ENCODE measurements at regions not wholly inside any gene's neighbourhood (a gene's known extent, or its start where the extent isn't known, plus 50 kb on each side); places are given as distances from the start of the nearest gene placed in this dataset.

DNA sequence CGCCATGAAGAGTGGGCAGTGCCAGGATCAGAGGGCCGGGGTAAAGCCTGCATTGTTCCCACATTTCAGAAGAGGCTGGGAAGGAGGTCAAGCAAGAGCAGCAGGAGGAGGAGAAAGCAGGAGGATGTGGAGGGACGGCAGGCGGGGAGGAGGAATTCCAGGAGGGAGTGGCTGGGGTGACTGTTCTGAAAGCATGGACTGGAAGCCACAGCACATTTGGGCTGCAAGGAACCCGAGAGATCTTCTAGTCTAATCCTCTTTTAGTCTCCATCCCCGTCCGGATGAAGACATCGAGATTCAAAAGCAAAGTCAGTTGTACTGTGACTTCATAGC is 76.9 kb downstream of the FAM50B start:
- Histone ChIP-seq H3K4me3 (no peak overlapping the region), H3K27ac (no peak overlapping the region), H3K4me1 (replicated peaks in 1 of 2) (no peaks in the 10 kb centered on the region)
- 17 to 95% (median 88%) methylated on average over 2 to 4 of the region's 8 CpGs; no CpG with 5 or more reads in 3 of the 10 experiments for WGBS, 10 experiments
- in situ Hi-C loops (cut with MboI; ENCODE audit: low pct_unique_long_range_greater_than_20kb in 2 of 9, low sequenced_read_pairs in 9 of 9, unreplicated experiment in 9 of 9), result no loop called here
- peak in 3 of 8 experiments; percentile 81 to 85 (median 84) for ATAC-seq (replicated peaks in 6 of 8)

- no peak overlapping the region for H3K4me3 ChIP-seq
- WGBS, 10 experiments, result 17 to 100% (median 58%) methylated on average over 1 to 5 of the region's 5 CpGs; no CpG with 5 or more reads in 5 of the 10 experiments
- no peak for ATAC-seq (replicated peaks in 6 of 8)
- no peaks in the 10 kb centered on the region for H3K4me1 ChIP-seq (replicated peaks in 1 of 2)
- in situ Hi-C loops (cut with MboI; ENCODE audit: low pct_unique_long_range_greater_than_20kb in 2 of 9, low sequenced_read_pairs in 9 of 9, unreplicated experiment in 9 of 9), result no loop called here
- H3K27ac ChIP-seq, result no peak overlapping the region
Measured at GRCh38 chr6:3928111-3928510, 78.9 kb downstream of the FAM50B start.

GRCh38 chr6:3929281-3929798 is 80.2 kb downstream of the FAM50B start:
- H3K4me1 ChIP-seq (replicated peaks in 1 of 2), result no peaks in the 10 kb centered on the region
- no peak overlapping the region for H3K27ac ChIP-seq
- in situ Hi-C loops (cut with MboI; ENCODE audit: low pct_unique_long_range_greater_than_20kb in 2 of 9, low sequenced_read_pairs in 9 of 9, unreplicated experiment in 9 of 9), result no loop called here
- 8 to 100% (median 84%) methylated on average over 1 to 2 of the region's 6 CpGs; no CpG with 5 or more reads in 4 of the 10 experiments for WGBS, 10 experiments
- H3K4me3 ChIP-seq, result no peak overlapping the region
- no peak for ATAC-seq (replicated peaks in 6 of 8)

- WGBS, 10 experiments, result 61 to 100% (median 80%) methylated on average over 1 to 2 of the region's 2 CpGs; no CpG with 5 or more reads in 1 of the 10 experiments
- ATAC-seq (replicated peaks in 6 of 8), result no peak
- in situ Hi-C loops (cut with MboI; ENCODE audit: low pct_unique_long_range_greater_than_20kb in 2 of 9, low sequenced_read_pairs in 9 of 9, unreplicated experiment in 9 of 9), result no loop called here
- no peak overlapping the region for H3K4me3 ChIP-seq
- no peak overlapping the region for H3K27ac ChIP-seq
- peaks cover 0 to 3% of the 10 kb centered on the region in 2 donors for H3K4me1 ChIP-seq (replicated peaks in 1 of 2)
Measured at GRCh38 chr6:3937438-3937837, 88.3 kb downstream of the FAM50B start.

DNA sequence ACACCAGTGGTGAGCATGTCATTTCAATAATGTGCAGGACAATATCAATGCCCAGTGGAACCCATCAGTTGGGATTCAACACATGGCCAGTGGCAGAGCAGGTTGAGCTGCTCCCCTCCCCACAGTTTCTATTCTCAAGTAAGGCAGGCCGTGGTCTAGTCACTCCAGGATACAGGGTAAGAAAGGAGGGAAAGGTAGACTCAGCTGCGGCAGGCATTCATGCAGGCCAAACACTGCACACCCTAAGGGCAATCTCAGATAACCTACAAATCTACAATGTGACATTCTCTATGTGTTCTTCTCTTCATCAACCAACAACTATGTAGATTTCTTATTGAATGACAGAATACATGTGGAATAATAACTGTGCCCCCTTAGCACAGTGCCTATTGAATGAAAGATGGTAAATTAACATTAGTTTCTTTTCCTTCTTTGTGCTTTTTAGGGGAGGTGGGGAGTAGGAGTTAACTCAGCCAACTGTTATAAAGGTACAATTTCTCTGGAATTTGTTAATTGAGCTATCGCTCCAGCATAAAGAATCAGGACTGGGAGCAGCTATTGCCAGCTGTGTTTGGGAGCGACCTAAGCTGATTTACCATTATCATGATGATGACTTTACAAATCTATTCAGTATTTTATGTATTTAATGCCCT is 89.7 kb downstream of the FAM50B start:
- Histone ChIP-seq H3K4me1 (replicated peaks in 1 of 2) (peaks cover 0 to 3% of the 10 kb centered on the region in 2 donors), H3K27ac (no peak overlapping the region), H3K4me3 (no peak overlapping the region)
- WGBS, 10 experiments, result 0 to 100% (median 85%) methylated on average over 1 to 4 of the region's 4 CpGs; no CpG with 5 or more reads in 2 of the 10 experiments
- in situ Hi-C loops (cut with MboI; ENCODE audit: low pct_unique_long_range_greater_than_20kb in 2 of 9, low sequenced_read_pairs in 9 of 9, unreplicated experiment in 9 of 9), result no loop called here
- ATAC-seq (replicated peaks in 6 of 8), result peak in 3 of 8 experiments; percentile 65 to 86 (median 83)

- peaks cover 0 to 3% of the 10 kb centered on the region in 2 donors for H3K4me1 ChIP-seq (replicated peaks in 1 of 2)
- WGBS, 10 experiments, result 0 to 100% (median 80%) methylated on average over 1 to 5 of the region's 7 CpGs; no CpG with 5 or more reads in 1 of the 10 experiments
- ATAC-seq (replicated peaks in 6 of 8), result peak in 6 of 8 experiments; percentile 22 to 72 (median 42)
- no peak overlapping the region for H3K4me3 ChIP-seq
- H3K27ac ChIP-seq, result no peak overlapping the region
- in situ Hi-C loops (cut with MboI; ENCODE audit: low pct_unique_long_range_greater_than_20kb in 2 of 9, low sequenced_read_pairs in 9 of 9, unreplicated experiment in 9 of 9), result no loop called here
Measured at GRCh38 chr6:3939368-3939958, 90.3 kb downstream of the FAM50B start.

DNA sequence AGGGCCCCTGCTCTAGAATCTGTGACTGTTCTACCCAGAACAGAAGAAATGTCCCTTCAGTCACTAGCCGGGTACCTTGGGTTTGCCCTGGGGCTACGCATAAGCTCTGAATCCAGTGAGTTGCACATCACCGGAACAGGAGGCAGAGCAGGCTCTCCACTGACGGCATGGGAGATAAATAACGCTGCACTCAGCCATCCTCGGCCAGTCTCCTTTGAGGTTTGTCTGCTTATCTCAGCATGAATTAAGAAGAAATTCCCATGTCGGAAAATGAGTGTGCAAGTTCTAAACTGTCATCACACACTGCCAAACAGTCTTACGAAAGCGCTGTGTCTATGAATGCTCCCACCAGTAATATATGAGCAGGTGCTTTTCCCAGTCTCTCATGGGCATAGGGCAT is 90.8 kb downstream of the FAM50B start:
- in situ Hi-C loops (cut with MboI; ENCODE audit: low pct_unique_long_range_greater_than_20kb in 2 of 9, low sequenced_read_pairs in 9 of 9, unreplicated experiment in 9 of 9), result no loop called here
- WGBS, 10 experiments, result 71 to 100% (median 87%) methylated on average over 2 to 8 of the region's 9 CpGs; no CpG with 5 or more reads in 3 of the 10 experiments
- no peak overlapping the region for H3K27ac ChIP-seq
- no peak overlapping the region for H3K4me3 ChIP-seq
- peaks cover 0 to 3% of the 10 kb centered on the region in 2 donors for H3K4me1 ChIP-seq (replicated peaks in 1 of 2)
- ATAC-seq (replicated peaks in 6 of 8), result peak in 3 of 8 experiments; percentile 55 to 83 (median 83)

DNA sequence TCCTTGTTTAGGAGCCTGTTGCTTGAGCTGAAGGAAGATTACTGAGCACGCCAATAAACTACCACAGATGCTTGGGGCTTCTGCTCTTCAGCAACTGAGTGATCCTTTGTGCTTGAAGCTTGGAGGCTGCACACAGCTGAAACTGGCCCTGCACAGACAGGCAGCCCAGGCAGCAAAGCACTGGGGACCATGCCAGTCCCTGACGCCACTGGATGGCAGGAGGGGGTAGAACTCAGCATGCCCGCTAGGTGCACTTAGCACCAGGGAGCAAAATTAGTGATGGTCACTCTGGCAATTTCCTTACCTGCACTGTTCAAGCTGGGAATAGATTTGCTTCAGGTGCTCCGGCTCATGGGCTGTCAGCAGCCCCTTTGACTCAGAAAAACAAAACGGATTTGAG is 91.5 kb downstream of the FAM50B start:
- in situ Hi-C loops (cut with MboI; ENCODE audit: low pct_unique_long_range_greater_than_20kb in 2 of 9, low sequenced_read_pairs in 9 of 9, unreplicated experiment in 9 of 9), result no loop called here
- H3K27ac ChIP-seq, result no peak overlapping the region
- WGBS, 10 experiments, result 67 to 100% (median 92%) methylated on average over 1 to 4 of the region's 5 CpGs; no CpG with 5 or more reads in 1 of the 10 experiments
- H3K4me3 ChIP-seq, result no peak overlapping the region
- ATAC-seq (replicated peaks in 6 of 8), result no peak
- H3K4me1 ChIP-seq (replicated peaks in 1 of 2), result peaks cover 0 to 3% of the 10 kb centered on the region in 2 donors

DNA sequence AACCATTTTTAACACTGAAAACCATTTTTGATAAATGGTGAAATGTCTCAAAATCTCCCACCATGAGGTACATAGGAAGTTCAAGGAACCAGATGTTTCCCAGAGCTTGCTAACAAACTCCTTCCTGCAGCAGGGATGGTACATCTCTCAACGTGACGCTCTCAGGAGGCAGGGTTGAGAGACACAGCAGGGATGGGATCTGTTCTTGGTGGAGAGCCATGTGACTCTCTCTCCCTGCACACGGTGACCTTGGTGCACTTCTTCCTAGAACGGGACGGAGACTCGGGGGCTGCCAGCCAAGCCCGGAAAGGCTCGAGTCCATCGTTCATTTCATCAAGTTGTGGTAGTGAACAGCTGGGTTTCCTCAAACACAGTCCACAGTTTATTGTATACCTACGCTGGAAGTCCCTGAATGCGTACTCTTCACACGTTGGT is 94.2 kb downstream of the FAM50B start:
- ATAC-seq (replicated peaks in 6 of 8), result no peak
- H3K4me1 ChIP-seq (replicated peaks in 1 of 2), result peaks cover 0 to 3% of the 10 kb centered on the region in 2 donors
- no peak overlapping the region for H3K4me3 ChIP-seq
- in situ Hi-C loops (cut with MboI; ENCODE audit: low pct_unique_long_range_greater_than_20kb in 2 of 9, low sequenced_read_pairs in 9 of 9, unreplicated experiment in 9 of 9), result no loop called here
- H3K27ac ChIP-seq, result no peak overlapping the region
- WGBS, 10 experiments, result 25 to 100% (median 79%) methylated on average over 1 to 12 of the region's 12 CpGs; no CpG with 5 or more reads in 1 of the 10 experiments

DNA sequence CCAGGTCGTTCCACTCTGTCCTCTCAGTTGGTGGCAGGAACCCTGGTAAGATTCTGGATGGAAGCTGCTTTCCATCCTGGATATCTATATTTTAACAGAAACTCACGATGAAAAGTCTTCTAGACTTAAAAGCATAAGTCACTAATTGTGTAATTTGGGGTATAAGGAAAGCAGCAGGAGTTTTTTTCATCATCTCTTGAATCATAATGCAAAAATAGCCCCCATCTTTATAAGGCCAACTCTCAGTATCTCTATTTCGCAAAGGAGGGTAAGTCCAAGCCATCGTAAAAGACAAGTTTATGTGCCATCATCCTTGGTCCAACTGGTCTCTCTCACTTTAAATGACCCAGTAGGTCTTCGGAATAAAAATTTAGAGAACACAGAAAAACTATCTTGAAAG is 95.1 kb downstream of the FAM50B start:
- peaks cover 0 to 3% of the 10 kb centered on the region in 2 donors for H3K4me1 ChIP-seq (replicated peaks in 1 of 2)
- ATAC-seq (replicated peaks in 6 of 8), result no peak
- WGBS, 10 experiments, result 74 to 100% (median 91%) methylated on average over 3 to 5 of the region's 5 CpGs; no CpG with 5 or more reads in 1 of the 10 experiments
- no peak overlapping the region for H3K4me3 ChIP-seq
- in situ Hi-C loops (cut with MboI; ENCODE audit: low pct_unique_long_range_greater_than_20kb in 2 of 9, low sequenced_read_pairs in 9 of 9, unreplicated experiment in 9 of 9), result no loop called here
- H3K27ac ChIP-seq, result no peak overlapping the region

GRCh38 chr6:3946778-3947177 is 97.6 kb downstream of the FAM50B start:
- WGBS, 10 experiments, result 34 to 100% (median 86%) methylated on average over 2 to 7 of the region's 12 CpGs; no CpG with 5 or more reads in 3 of the 10 experiments
- Histone ChIP-seq H3K4me1 (replicated peaks in 1 of 2) (no peaks in the 10 kb centered on the region), H3K4me3 (no peak overlapping the region), H3K27ac (no peak overlapping the region)
- peak in 2 of 8 experiments; percentile 72 to 84 for ATAC-seq (replicated peaks in 6 of 8)
- in situ Hi-C loops (cut with MboI; ENCODE audit: low pct_unique_long_range_greater_than_20kb in 2 of 9, low sequenced_read_pairs in 9 of 9, unreplicated experiment in 9 of 9), result no loop called here

DNA sequence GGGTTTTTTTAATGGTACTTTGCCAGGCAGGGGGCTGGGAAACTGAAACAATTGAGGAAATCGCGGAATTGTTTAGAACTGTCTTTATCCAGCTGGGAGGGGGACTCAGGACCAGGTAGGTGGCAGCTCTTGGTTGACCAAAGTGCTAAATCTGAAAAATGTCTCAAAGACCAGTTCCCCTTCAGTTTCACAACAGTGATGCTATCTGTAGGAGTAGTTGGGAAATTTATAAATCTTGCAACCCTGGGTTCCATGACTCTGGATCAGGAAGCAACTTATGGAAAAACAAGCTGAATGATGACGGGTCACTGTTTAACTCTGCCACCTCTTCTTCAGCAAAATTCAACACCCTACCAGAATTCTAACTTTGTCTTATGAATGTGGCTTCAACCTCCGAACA is 99.7 kb downstream of the FAM50B start:
- Histone ChIP-seq H3K27ac (no peak overlapping the region), H3K4me1 (replicated peaks in 1 of 2) (no peaks in the 10 kb centered on the region), H3K4me3 (no peak overlapping the region)
- in situ Hi-C loops (cut with MboI; ENCODE audit: low pct_unique_long_range_greater_than_20kb in 2 of 9, low sequenced_read_pairs in 9 of 9, unreplicated experiment in 9 of 9), result no loop called here
- no peak for ATAC-seq (replicated peaks in 6 of 8)
- 54 to 100% (median 94%) methylated on average over 1 to 4 of the region's 4 CpGs; no CpG with 5 or more reads in 2 of the 10 experiments for WGBS, 10 experiments

DNA sequence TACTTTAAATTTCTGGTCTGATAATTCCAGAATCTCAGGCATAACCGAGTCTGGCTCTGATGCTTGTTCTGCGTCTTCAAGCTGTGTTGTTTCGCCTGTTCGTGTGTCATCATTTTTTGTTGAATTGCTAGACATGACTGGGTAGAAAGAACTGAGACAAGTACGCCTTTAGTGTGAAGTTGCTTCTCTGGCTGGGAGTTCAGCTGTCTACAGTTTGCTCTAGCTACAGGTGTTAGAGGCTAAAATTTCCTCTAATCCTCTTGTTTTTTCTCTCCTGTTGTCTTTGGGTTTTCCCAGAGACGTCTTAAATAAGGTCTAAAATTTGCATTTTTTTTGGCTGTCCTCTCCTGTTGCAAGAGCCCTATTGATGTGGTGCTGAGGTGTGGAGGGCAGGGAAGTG is 100.3 kb downstream of the FAM50B start:
- Histone ChIP-seq H3K27ac (no peak overlapping the region), H3K4me3 (no peak overlapping the region), H3K4me1 (replicated peaks in 1 of 2) (no peaks in the 10 kb centered on the region)
- in situ Hi-C loops (cut with MboI; ENCODE audit: low pct_unique_long_range_greater_than_20kb in 2 of 9, low sequenced_read_pairs in 9 of 9, unreplicated experiment in 9 of 9), result no loop called here
- ATAC-seq (replicated peaks in 6 of 8), result no peak
- 79 to 97% (median 89%) methylated on average over 2 to 6 of the region's 6 CpGs for WGBS, 10 experiments

Data from motor neuron (in vitro differentiated cells).